GM12865 (cell line): ENCODE measurements at regions not wholly inside any gene's neighbourhood (a gene's known extent, or its start where the extent isn't known, plus 50 kb on each side); places are given as distances from the start of the nearest gene placed in this dataset.

ENCODE experiments used
- DNase-seq: peaks from one replicate; pipeline ENCODE4 v3.0.0; 2010; ENCODE audit warnings: low read depth
- H3K4me3 ChIP-seq: 2 replicates; pipeline ENCODE4 v1.5.1; 2011; ENCODE audit warnings: mild to moderate bottlenecking, low read depth, low read length, control low read depth
- TF ChIP-seq, protein P1 (sequence below): IDR thresholded peaks from 2 replicates; pipeline ENCODE4 v1.5.1; 2011; ENCODE audit warnings: low read length, control low read depth, low read depth, inconsistent platforms; ENCODE audit not compliant: insufficient read depth; ENCODE audit errors: missing control alignments

DNA sequence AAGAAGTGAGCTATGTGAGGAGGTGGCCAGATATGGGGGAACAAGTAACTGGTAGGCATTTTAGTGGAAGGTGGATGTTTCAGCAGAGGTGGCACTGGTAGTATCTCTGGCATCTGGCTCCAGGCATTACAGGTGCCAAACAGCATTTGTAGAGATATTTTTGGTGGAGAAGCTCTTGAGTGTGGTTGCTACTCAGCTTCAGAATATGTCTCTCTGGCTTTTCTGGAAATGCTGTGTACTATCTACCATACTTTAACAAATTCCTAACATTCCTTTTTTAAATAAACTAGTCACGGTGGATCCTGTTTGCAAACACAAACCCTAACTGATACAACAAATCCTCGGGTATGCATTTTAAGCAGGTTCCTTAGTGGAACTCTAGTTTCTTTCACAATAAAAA is 128.0 kb downstream of the BARX2 start:
- DNase-seq: no peak
- TF ChIP-seq, protein P1, sequence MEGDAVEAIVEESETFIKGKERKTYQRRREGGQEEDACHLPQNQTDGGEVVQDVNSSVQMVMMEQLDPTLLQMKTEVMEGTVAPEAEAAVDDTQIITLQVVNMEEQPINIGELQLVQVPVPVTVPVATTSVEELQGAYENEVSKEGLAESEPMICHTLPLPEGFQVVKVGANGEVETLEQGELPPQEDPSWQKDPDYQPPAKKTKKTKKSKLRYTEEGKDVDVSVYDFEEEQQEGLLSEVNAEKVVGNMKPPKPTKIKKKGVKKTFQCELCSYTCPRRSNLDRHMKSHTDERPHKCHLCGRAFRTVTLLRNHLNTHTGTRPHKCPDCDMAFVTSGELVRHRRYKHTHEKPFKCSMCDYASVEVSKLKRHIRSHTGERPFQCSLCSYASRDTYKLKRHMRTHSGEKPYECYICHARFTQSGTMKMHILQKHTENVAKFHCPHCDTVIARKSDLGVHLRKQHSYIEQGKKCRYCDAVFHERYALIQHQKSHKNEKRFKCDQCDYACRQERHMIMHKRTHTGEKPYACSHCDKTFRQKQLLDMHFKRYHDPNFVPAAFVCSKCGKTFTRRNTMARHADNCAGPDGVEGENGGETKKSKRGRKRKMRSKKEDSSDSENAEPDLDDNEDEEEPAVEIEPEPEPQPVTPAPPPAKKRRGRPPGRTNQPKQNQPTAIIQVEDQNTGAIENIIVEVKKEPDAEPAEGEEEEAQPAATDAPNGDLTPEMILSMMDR: no peak
- H3K4me3 ChIP-seq: no peak overlapping the region

DNA sequence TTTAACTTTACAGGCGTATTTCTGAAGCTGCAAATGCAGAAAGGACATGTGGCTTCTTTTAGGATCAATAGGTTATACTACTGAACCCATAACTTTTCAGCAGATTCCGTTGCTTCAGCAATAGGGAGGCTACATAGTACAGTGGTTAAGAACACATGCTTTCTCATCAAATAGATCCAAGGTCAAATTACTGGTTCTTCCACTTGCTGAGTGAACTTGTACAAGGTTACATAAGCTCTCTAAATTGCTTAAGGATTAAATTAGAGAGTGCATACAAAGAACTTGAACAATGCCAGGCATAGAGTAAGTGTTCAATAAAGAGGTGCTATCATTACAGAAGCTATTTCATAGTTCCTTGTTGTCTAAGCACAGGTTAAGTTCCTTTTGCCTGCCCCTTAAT is 129.6 kb downstream of the BARX2 start:
- TF ChIP-seq, protein P1: no peak
- H3K4me3 ChIP-seq: no peak overlapping the region
- DNase-seq: no peak

DNA sequence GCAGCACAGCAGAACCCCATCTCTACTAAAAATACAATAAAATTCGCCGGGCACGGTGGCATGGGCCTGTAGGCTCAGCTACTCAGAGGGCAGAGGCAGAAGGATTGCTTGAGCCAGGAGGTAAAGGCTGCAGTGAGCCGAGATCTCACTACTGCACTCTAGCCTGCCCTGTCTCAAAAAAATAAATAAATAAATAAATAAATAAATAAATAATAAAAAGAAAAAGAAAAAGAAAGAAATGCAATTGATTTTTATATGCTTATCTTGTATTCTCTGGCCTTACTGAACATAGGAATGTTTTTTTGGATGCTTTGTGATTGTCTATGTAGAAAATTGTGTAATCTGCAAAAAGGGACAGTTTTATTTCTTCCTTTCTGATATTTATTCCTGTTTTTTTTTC is 132.5 kb downstream of the BARX2 start:
- TF ChIP-seq, protein P1: no peak
- no peak for DNase-seq
- H3K4me3 ChIP-seq: no peak overlapping the region

DNA sequence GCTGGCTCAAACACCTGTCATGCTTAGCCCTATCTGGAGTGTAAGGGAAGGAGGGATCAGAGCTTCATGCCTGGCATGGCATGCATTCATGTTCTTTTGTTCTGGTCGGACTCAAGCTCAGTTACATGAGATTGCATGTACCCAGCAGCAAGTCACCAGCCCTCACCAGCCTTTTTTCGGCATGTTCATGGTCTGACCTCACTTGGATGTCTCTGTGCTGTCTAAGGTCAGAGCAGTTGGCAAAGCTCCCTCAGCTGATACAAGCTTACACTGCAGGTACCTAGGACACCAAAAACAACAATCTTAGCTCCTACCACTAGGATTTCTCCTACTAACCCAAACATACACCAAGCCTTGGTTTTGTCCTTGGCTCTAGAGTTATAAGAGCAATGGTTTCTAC is 152.6 kb downstream of the BARX2 start:
- no peak overlapping the region for H3K4me3 ChIP-seq
- DNase-seq: no peak
- TF ChIP-seq, protein P1: no peak

DNA sequence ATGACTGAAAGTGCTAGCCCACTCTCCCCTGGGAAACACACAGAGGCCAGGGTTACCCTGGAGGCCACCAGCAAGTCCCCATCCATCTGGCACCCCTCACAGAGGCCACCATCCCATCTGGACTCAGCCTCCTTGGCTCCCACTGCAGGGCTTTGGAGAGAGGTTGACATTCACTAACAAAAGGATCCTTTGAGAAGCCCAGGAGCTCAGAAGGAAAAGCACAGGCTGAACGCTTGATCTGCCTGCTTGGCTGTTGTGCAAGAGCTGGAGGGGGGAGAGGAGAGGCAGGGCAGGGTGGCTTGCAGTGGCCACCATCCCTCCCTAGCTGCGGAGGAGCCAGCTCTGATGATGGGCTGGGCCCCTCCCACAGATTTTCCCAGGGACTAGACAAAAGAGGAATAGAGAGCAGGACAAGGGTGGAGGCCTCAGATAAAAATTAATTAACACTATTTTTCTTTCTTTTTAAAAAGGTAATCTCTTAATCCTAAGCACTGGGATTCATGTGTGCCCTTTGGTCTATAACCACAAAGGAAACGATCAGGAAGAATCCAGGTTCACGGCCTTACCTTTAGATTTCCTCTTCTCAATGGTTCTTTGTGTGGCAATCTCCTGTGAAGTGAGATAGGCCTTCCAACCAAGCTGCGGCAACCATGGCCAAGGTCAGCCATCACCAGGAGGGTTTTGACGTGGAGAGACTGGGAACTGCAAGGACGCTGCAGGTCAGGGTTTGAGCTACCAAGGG is 154.7 kb downstream of the BARX2 start:
- TF ChIP-seq, protein P1: no peak
- no peak overlapping the region for H3K4me3 ChIP-seq
- DNase-seq: no peak

DNA sequence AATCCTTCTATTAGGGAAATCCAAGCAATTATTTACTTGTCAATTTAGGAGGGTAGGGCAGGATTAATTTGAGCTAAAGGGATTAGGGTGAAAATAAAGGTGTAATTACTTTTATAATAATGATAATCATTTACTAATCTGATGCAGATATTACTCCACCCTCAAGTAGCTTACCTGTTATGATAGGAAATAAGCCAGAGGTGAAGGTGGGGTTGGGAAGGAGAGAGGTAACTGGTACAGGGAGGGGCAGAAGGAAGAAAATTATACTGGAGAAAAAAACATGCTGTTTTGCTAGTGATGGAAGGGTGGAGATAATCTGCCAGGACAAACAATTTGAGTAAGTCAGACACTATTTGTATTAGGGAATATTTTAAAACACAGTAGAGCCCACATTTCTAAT is 157.7 kb downstream of the BARX2 start:
- H3K4me3 ChIP-seq: no peak overlapping the region
- TF ChIP-seq, protein P1: no peak
- no peak for DNase-seq

DNA sequence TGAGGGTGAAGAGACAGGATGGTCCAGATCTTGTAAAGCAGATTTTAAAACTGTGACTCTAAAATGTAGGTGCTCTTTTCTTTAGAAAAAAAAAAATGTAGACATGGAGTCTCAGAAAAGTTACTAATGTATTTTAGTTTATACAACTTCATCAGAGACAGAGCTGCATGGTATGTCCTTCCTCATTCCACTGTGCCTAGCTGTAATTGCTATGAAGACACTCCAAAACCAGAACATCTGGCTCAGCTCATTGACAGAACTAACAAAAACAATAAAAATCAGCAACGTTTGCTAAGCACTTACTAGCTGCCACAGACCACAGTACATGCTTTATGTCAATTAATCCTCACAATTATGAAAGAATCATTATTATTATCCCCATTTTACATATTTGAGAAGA is 160.7 kb downstream of the BARX2 start:
- H3K4me3 ChIP-seq: no peak overlapping the region
- DNase-seq: no peak
- TF ChIP-seq, protein P1: no peak
